Sigmoid colon (tissue), 4 donors: ENCODE measurements at regions not wholly inside any gene's neighbourhood (a gene's known extent, or its start where the extent isn't known, plus 50 kb on each side); places are given as distances from the start of the nearest gene placed in this dataset.

Experiments used
- POLR2AphosphoS5 ChIP-seq, 4 donors: sonication (generic); formaldehyde crosslinking; IDR thresholded peaks; one replicate each; pipeline ENCODE4 v1.6.1; 2017; ENCODE audit warnings: antibody characterized with exemption in 4 of 4
- TF ChIP-seq, protein P1 (sequence below), 4 experiments: fragments of 450-650 bp in 3 of 4; fragments of 200-600 bp in 1 of 4; IDR thresholded peaks; one replicate each; pipeline ENCODE4 v1.5.1; 2016 to 2019; ENCODE audit warnings: antibody characterized with exemption in 4 of 4, mild to moderate bottlenecking in 3 of 4, moderate library complexity in 2 of 4

DNA sequence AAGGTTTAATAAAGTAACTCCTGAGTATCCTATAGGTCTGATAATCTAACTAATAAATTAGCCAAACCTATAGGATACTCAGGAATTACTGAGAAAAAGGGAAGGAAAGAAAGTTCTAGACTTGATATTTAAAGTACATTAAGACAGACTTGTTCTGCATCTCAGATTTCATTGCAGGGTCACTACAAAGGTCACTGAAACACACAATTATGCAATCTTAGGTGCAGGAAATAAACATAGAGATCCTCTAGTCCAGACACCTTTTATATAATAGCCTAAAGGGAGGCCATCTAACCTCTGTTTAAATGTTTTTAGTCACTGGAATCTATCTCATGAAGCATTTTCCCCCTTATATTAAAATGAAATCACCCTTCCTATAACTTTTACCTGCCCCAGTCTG lies 1215.7 kb downstream of the MAT2B start:
- no peak for TF ChIP-seq POLR2AphosphoS5 (IDR thresholded peaks at IDR 0.05)
- TF ChIP-seq, protein P1, sequence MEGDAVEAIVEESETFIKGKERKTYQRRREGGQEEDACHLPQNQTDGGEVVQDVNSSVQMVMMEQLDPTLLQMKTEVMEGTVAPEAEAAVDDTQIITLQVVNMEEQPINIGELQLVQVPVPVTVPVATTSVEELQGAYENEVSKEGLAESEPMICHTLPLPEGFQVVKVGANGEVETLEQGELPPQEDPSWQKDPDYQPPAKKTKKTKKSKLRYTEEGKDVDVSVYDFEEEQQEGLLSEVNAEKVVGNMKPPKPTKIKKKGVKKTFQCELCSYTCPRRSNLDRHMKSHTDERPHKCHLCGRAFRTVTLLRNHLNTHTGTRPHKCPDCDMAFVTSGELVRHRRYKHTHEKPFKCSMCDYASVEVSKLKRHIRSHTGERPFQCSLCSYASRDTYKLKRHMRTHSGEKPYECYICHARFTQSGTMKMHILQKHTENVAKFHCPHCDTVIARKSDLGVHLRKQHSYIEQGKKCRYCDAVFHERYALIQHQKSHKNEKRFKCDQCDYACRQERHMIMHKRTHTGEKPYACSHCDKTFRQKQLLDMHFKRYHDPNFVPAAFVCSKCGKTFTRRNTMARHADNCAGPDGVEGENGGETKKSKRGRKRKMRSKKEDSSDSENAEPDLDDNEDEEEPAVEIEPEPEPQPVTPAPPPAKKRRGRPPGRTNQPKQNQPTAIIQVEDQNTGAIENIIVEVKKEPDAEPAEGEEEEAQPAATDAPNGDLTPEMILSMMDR (IDR thresholded peaks at IDR 0.05) = no peak
